HG02759 (cell line): ENCODE measurements at regions not wholly inside any gene's neighbourhood (a gene's known extent, or its start where the extent isn't known, plus 50 kb on each side); places are given as distances from the start of the nearest gene placed in this dataset.
"Not testable (repeated sequence)": the region's sequence is repeated elsewhere in the genome, so short reads cannot be mapped to it uniquely, and the experiment has no call there.

Source experiments
- ATAC-seq: cut with Tn5 transposase; IDR thresholded peaks from one replicate; pipeline ENCODE4 v1.9.1; 2021; ENCODE audit warnings: mild to moderate bottlenecking, moderate library complexity; ENCODE audit not compliant: unreplicated experiment

DNA sequence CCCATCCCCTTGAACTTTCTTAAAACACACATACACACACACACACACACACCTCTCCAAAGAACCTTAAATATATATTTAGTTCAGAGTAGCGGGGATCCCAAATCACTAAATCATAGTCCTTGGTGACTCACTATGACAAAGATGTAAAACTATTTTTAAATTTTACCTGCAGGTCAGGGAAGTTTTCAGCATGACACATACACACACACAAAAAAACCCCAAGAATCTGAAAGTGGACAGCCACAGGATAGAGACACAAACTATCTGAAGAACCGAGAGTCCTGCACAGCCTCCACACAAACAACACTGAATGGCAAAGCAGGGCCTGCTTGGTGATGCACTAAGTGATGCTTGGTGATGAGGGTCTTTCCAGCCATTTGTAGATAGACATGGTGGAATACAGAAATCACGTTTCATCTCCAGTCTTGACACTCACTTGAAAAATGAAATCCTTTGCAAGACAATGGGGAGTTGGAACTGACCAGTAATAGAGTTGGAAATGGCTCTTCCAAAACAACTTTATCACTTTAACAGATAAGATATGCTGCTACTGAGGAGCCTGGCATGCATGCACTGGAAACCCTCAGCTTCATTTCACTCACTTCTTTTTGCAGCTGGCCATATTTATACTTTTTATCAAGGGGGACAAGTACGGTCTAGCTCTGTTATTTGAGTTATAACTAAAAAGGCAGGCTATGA lies 307.3 kb downstream of the RAPGEF2 start:
- no peak for ATAC-seq

DNA sequence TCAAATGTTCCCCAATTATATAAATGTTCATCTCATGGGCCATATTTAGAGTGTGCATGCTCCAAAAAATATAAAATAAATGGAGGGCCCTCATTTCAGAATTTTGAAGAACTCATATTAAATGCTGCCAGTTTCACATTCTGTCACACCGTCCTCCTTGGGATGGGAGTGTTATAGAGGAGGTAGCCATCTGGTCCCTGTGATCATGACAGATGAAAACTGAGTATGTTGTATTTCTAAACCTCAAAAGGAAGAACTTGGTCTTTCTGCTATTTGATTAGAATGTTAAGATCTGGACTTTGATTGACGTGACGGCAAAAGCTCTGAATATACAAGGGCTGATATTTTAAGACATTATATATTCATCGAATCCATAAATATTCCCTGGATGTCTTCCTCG lies 308.0 kb downstream of the RAPGEF2 start:
- ATAC-seq: no peak

DNA sequence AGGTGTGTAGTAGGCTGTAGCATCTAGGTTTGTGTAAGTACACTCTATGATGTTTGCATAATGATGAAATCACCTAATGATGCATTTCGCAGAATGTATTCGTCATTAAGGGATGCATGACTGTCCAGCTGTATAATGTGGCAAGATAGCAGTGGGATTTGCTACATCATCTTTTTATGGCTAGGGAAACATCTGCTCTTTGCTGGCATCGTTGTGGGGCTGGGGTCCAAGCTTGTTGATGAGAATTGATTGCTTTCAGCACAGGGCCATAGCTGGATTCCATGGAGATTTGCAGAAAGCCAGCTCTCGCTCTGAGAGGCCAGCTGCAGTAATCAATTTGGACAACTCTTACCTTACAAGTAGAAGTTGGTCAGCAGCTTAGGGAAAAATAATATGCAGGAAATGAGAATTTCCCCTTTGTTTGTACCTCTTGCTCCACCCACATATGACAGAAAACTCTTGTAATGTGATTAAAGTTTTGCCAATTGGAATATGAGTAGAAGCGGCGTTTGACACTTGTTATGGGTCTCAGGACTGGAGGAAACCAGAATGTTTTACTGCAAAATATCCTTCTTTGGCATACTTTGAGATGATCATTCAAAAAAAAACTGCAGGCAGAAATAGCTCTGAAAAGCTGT lies 310.5 kb downstream of the RAPGEF2 start:
- ATAC-seq: no peak

DNA sequence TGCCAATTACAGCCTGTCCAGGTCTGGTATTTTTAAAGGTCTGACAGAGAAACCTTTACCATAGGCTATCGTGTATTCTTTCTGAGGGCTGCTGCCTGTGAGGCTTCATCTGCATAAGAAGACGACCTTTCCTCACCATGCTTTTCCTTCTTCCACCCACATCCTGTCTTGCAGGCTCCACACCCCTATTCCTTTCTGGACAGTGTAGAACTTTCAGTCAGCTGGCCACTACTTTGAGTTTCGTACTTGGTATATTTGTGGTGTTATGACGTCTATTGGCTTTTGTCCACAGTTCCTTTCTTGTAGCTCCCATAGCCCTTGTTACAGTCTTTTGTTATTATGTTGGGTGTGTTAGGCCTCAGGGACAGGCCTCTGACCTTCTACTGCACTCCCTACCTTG lies 311.4 kb downstream of the RAPGEF2 start:
- ATAC-seq: no peak

DNA sequence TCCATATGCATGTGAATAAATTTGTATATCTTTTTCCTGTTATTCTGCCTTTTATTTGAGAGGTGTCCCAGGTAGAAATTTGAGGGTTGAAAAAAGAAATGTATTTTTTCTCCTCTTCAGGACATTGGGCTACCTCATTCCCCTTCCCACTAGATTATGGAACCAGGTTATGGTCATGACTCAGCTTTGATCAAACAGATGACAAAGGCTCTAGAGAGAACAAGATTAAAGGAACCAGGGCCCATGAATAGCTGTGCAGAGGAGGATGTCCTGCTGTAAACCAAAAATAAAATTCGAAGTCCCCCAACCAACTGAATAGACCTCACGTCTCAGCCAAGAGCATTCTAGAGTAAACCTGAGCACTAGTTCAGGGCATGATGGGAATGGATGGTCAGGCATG lies 313.2 kb downstream of the RAPGEF2 start:
- no peak for ATAC-seq

DNA sequence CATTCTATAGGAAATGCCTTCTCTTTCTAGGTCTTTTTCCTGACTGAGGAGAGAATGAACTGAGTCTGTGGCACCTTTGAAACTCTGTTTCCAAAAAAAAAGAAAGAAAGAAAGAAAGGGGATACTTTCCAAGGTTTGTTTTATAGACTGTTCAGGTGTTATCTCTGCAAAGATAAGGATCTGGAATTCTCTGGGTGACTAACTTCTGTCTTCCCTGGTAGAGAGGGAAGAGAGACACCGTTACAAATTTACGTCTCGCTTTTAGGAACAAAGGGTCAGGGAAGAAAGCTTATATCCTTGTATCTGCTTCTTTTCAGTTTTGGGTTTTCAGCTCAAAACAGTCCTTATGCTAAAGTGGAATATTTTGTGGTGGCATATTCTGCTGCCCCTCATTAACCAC lies 314.1 kb downstream of the RAPGEF2 start:
- no peak for ATAC-seq

DNA sequence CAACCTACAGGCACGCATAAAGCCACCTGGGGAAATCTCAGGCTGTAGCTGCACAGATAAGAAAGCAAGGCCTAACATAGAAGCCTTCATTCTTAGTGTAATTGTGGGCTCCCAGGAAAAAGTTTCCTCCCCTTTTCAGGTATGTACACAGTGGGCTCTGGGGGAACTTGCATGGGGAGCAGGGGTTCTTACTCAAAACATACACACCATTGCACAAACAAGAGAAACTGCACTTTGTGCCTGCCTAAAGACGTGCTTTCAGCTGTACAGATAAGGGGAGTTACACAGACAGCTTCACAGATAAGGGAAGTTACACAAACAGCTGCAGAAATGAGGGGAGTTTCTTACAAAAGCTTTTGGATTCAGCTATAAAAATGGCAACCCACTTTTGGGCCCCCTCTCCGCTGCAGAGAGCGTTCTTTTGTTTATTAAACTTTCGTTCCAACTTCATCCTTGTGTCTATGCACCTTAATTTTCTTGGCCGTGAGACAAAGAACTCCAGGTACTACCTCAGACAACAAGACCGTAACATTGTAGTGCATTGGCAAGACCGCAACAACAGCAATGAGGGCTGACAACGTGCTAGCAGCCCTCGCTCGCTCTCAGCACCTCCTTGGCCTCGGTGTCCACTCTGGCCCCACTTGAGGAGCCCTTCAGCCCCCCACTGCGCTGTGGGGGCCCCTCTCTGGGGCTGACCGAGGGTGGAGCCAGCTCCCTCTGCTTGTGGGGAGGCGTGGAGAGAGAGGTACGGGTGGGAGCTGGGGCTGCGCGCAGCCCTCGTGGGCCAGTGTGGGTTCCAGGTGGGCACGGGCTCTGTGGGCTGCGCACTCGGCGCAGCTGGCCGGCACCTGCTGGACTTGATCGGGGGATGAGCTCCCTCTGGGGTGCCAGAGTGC lies 317.5 kb downstream of the RAPGEF2 start:
- ATAC-seq: no peak

DNA sequence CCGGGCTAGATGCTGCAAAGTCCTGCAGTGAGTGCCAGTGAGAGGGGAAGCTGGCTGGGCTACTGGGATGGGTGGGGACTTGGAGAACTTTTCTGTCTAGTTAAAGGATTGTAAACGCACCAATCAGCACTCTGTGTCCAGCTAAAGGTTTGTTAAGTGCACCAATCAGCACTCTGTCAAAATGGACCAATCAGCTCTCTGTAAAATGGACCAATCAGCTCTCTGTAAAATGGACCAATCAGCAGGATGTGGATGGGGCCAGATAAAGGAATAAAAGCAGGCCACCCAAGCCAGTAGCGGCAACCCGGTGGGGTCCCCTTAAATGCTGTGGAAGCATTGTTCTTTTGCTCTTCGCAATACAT lies 318.2 kb downstream of the RAPGEF2 start:
- not testable (repeated sequence) for ATAC-seq

DNA sequence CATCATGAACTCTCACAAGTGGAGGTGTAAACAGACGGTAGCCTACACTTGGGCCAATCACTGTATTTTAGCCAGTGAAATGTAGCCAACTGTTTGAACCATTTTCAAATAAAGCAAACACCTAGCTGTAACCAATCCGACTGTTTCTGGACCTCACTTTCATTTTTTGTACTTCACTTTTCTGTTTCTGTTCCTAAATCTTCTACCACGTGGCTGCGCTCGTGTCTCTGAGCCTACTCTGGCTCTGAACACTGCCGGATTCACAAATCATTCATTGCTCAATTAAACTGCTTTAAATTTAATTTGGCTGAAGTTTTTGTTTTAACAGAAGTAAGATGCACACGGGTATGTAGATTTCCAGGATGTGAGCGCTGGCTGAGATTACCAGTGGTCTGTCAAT lies 319.1 kb downstream of the RAPGEF2 start:
- no peak for ATAC-seq

DNA sequence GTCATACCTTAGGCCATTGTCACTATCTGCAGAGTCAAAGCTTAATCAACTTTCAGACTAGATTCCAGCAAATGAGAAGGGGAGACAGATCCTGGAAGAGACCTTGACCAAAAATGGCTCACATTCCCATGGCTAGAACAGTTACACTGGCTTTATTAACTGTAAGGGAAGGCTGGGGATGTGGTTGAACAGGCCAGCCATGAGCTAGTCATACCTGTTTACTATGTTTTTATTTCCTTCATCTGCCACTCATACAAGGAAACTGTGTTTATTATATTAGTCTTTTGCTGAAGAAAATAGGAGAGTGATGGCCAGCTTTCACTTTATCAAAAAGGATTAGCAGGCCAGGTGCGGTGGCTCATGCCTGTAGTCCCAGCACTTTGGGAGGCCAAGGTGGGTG lies 319.7 kb downstream of the RAPGEF2 start:
- ATAC-seq: no peak

DNA sequence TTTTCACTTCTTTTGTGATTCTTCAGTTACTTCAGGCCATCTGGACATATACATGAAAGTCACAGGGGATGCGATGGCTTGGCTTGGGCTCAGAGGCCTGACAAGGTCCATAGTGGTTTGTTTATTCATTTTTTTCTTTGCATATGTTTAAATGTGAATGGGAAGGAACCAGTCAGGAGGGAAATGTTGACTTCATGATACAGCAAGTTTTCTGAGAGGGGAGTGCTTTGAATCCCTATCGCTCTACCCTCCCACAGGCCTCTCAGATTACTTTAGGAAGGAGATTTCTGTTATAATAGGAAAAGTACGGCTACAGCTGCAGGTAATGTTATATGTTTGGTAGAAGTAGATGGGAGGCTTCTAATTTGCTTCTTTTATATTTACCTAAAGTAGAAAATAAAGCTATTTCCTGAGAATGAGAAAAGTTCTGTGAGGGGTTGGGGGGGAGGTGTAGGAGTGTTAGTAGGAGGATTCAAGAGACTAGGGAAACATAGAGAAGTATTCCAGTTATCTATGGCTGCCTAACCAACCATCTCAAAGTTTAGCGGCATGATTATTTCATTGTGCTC lies 322.9 kb downstream of the RAPGEF2 start:
- no peak for ATAC-seq

DNA sequence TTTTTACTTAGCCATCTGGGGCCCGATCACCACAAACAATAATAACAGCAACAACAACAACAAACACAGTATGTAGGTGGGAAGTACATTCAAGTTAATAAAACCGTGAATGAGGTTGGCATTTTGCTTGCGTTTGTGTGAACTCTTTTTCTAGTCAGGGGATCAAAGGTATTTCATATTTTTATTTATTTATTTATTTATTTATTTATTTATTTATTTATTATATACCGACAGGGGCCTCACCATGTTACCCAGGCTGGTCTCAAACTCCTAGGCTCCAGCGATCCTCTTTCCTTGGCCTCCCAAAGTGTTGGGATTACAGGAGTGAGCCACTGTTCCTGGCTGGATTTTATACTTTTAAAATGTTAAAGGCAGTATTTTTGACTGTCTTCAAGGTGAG lies 325.4 kb downstream of the RAPGEF2 start:
- no peak for ATAC-seq

DNA sequence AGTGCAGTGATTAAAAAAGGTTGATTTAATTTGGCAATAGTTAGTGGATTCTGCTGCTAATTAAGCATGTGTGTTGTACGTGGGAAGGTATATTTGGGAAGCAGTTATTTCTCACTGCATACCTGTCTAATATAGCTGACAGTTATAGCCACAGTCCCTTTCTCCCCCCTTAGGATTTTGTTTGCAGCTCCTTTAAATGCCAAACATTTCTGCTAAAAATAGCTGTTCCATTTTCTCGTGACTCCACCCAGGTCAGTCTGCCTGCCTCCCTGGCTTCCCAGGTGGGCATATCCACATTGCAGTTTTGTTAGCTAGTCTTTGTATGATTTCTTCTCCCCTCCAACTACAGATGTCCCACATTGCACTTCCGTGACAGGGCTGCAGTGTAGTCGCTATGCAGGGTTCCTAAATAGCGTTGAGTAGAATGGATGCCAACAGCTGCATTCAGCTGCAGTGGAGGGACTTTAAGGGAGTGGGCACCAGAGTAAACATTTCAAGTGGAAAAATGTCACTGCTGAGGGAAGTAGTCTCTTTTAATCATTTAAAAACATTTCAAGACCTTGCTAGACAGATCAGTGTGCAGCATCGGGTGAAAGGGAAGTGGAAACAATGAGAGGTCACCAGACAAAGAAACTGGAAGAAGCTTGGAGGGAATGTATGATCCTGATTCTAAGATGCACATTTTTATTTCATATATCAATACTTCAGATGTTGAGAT lies 326.3 kb downstream of the RAPGEF2 start:
- no peak for ATAC-seq

DNA sequence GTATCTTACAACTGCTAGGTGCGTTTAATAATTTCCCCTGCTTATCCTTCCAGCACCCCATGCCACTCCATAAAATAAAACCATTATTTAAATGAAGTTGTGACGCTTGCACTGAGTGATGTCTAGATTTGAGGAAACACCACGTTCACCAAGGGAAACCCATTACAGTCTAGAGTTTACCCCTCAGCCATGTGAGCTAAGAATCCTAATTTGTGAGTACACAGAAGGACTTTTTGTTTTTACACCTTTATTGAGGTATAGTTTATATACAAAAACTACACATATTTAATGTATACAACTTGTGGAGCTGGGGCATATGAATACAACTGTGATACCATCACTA lies 326.8 kb downstream of the RAPGEF2 start:
- no peak for ATAC-seq

DNA sequence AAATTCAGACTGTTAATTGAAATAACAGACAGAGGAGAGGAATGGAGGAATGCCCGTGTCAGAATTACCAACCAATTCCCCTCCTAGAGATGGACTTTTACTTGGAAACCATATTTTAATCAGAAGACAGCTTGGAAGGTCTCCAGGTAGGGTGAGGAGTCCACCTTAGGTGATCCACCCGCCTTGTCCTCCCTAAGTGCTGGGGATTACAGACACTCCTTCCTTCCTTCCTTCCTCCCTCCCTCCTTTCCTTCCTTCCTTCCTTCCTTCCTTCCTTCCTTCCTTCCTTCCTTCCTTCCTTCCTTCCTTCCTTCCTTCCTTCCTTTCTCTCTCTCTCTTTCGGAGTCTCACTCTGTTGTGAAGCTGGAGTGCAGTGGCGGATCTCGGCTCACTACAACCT lies 328.0 kb downstream of the RAPGEF2 start:
- no peak for ATAC-seq

DNA sequence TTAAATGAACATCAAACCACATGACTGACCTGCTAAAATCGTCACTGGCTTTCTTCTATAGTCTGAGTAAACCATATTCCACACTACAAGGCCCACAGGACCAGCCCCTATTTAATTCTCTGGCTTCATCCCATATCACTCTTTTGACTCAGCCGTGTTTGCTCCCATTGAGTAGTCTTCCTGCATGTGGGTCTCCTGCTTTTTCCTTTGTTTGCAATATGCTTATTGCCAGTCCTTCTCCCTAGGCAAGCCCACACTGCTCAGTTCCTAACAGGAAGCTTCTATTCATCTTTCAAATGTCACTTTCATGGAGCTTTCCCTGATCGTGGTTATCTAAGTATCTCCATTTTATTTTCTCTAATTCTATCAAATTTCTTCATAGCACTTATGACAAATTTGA lies 329.6 kb downstream of the RAPGEF2 start:
- ATAC-seq: no peak

DNA sequence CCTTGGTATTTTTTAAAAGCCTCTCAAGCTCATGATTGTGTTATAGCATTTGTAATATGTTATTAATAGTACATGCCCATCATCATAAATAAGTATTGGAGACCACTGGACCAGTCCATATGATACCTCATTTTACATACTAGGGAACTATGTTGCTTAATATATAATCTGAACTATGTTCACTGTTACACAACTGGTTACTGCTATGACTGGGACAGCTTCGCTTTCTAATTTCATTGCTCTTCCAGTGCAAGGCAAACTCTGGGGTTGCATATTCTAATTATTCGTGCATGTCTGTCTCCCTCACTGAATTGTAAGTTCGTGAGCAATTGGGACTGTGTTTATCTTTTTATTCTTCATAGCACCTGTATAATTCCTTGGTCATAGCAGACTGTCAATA lies 330.5 kb downstream of the RAPGEF2 start:
- ATAC-seq: no peak

DNA sequence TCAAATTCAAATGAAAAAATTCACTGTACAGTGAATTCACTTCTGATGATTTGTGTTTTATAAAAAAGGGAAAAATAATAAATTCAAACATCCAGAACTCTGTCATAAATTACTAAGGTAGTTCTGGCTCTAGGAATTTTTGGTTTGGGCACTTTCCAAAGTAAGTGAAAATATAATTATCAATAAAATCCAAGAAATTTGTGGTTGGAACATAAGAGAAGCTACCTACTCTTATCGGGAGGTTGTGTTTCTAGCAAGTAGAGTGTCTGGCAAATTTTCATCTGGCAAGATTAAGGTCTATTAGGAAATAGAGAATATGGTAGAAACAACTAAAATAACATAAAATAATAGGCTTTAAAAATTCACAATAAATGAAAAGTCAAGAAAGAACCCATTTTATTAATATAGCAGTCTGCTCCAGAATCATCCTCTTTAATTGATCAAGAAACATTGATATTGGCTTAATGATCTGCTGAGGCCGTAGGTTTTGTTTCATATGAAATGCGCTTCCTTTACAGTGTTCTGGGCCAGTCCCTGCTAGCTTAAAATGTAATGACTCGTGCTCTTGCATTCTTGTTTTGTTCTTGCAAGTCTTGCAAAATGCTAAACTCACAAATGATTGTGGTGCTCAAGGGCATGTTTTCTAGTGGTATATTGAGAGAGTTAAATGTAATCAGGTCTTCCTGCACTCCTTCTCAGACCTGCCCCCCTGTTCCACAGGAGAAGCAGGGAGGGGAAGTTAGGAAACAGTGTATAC lies 331.4 kb downstream of the RAPGEF2 start:
- no peak for ATAC-seq

DNA sequence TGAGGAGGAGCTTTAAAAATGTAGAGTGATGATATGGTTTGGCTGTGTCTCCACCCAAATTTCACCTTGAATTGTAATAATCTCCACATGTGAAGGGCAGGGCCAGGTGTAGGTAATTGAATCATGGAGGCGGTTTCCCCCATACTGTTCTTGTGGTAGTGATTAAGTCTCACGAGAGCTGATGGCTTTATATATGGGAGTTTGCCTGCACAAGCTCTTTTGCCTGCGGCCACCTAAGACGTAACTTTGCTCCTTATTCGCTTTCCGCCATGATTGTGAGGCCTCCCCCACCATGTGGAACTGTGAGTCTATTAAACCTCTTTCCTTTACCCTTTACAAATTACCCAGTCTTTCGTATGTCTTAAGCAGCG lies 332.0 kb downstream of the RAPGEF2 start:
- ATAC-seq: no peak

DNA sequence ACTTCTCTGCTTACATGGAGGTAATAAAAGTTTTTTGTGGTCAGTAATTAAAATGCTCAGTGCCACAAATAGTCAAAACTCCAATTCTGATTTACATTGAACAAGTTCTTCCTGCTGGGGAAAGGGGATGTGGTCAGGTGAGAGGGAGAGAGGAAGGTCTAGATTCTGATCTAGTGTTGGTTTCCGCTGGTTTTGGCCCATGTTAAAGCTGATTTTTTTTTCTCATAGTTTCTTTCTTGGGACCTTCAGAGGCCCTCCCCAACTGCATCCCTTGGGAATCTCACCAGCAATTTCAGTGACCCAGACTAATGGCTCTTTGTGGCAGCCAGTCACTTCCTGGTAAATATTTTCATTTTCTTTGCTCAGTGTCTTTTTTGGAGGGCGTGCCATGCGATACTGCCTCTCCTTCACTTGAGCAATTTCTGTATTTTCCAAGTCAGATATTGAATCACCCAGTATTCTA lies 332.7 kb downstream of the RAPGEF2 start:
- no peak for ATAC-seq
